ENCODE measurements at regions not wholly inside any gene's neighbourhood (a gene's known extent, or its start where the extent isn't known, plus 50 kb on each side); places are given as distances from the start of the nearest gene placed in this dataset.
A peak's percentile ranks its signal among the peaks of the same experiment; 100 is the strongest.
"Not testable (repeated sequence)": the region's sequence is repeated elsewhere in the genome, so short reads cannot be mapped to it uniquely, and the experiment has no call there.

DNA sequence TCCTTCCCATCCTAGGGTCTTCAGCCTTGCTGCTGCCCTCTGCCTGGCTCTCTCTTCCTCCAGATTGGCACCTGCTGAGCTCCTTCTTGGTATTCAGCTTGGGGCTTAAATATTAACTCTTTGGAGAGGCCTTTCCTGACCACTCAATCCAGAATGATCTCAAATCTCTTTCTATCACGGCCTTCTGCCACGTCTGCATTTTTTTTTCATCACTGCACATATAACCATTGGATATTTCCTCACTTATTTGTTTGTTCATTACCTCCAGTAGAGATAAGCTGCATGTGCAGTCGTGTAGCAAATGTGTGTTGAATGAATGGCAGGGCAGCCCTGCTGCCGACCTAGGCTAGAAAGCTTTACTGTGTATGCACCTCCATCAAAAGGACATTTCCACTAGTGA, 51.6 kb upstream of the MPP7 start:
- no peak for DNase-seq (ENCODE audit: low read depth in 2 of 2)

DNA sequence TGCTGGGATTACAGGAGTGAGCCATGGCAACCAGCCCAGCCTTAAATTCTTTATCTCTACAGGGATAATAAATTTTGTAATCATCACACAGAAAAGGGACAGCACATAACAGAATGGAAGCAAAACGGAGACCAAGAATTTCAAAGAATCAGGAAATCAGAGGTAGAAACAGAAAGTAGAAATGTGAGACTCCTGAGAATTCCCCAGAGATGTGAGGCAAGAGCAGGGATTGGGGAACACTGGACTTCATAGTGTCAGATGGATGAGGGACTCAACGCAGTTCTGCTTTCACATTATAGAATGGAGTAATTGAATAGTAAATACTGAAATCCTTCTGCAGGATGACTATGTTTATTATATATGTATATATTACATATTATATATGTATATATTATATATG, 52.5 kb upstream of the MPP7 start:
- no peak for DNase-seq (ENCODE audit: low read depth in 2 of 2)

DNA sequence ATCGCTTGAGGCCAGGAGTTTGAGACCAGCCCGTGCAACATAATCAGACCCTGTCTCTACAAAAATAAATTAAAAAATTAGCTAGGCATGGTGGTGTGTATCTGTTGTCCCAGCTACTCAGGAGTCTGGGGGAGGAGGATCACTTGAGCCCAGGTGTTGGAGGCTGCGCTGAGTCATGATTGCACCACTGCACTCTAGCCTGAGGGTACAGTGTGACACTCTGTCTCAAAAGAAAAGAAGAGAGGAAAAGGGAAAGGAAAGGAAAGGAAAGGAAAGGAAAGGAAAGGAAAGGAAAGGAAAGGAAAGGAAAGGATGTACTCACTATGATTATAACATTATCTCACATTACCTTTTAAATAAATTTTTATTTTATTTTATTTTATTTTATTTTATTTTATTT, 56.5 kb upstream of the MPP7 start:
- DNase-seq (ENCODE audit: low read depth in 2 of 2), result no peak

DNA sequence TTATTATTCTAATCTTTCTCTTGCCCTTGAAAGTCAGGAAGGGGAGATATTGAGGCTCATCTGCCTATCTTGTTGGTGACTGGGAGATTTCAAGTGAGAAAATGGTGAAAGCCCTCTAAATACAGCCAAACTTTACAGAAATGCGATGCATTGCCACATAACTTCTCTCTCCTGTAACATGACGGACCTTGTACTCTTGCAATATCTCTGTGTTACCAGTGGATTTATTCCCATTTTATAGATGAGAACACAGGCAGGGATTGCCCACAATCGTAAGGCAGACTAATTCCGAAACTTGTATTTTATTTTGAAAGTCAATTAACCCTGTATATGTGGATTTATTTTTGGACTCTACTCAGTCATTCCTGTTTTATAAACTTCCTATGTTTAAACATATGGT, 57.3 kb upstream of the MPP7 start:
- DNase-seq (ENCODE audit: low read depth in 2 of 2), result no peak

DNA sequence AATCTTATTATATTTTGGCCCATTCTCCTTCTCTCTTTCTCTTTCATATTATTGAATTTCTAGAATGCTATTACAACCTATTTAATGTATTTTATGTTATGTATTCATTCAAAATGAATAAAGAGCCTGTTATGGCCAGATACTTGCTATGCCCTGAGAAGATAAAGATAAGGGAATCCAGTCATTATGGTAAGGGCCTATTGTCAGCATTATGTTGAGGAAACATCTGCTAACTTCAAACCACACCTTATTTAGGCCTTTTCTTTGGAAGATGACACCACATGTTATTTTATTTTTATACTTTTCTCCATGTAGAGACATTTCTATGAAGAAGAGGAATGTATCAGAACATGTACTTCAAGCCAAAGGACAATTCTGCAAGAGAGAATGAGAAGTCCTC, 60.5 kb upstream of the MPP7 start:
- DNase-seq (ENCODE audit: low read depth in 2 of 2), result no peak

DNA sequence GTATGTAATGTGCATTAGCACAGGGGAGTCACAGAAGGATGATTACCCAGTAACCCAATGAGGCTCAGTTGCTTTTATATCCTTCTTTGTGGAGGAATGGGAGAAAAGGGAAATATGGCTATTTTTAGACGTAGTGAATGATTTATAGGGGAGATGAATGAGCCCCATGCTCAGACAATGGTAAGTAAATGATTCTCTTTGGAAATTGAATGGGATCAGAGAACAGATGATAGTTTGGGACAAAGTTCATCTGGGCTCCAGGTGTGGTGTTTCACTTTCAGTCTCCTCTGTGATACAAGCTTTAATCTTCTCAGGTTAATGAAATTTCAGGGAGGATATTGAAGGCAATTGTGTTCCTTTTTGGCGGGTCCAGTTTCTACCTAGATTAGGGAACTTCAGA, 63.0 kb upstream of the MPP7 start:
- no peak for DNase-seq (ENCODE audit: low read depth in 2 of 2)

DNA sequence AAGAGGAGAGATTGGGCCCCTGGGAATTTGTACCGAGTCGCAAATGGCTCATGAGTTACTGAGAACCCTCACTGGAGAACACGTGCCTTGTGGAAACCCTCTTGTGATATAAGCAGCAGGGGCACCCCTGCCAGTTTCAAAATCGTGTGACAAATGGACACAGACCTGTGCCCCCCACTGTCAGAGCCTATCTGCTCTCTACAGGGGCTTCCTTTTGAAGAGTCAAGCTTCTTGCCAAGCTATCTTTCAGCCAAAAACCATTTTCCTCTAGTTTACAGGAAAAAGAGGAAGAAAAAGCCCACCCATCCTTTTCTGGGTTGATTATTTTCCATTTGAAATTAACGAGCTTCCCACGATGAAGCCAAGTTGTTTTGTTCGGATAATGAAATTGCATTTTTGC, 64.1 kb upstream of the MPP7 start:
- DNase-seq (ENCODE audit: low read depth in 2 of 2), result no peak

DNA sequence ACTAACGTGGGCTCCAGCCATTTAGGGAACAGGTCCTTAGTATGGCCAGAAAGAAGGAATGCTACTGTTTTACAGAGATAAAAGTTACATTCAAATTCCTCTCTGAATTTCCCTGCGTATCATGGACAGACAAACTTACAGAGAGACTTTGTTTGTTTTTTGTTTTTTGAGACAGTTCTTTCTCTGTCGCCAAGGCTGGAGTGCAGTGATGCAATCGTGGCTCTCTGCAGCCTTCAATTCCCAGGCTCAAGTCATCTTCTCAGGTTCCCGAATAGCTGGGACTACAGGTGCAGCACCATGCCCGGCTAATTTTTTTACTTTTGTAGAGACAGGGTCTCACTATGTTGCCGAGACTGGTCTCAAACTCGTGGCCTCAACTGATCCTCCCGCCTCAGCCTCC, 64.5 kb upstream of the MPP7 start:
- no peak for DNase-seq (ENCODE audit: low read depth in 2 of 2)

DNA sequence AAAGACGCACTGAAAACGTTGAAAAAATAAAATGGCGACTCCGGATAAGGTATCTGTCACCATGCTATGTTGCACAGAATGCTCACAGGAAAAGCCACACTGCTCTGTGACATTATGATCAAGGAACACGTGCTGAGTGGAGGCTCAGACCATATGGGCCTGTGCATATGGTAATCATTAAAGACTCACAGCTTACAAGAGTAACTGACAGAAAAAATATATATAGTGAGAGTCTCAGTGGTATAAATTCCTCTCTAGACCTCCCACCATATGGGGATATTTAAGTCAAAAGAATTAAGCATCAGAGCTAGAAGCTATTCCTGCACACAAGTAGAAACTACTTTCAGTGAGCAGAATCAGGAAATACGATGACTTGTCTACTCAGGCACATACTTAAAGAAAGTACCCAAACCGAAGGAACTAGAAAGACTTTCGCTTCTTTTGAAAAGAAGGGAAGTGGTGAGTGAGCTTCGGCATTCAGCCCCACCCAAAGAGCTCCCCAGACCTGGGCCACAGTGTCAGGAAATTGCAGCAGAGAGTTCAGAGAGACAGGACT, 65.1 kb upstream of the MPP7 start:
- peak; percentile 15 to 23 for DNase-seq (ENCODE audit: low read depth in 2 of 2)

DNA sequence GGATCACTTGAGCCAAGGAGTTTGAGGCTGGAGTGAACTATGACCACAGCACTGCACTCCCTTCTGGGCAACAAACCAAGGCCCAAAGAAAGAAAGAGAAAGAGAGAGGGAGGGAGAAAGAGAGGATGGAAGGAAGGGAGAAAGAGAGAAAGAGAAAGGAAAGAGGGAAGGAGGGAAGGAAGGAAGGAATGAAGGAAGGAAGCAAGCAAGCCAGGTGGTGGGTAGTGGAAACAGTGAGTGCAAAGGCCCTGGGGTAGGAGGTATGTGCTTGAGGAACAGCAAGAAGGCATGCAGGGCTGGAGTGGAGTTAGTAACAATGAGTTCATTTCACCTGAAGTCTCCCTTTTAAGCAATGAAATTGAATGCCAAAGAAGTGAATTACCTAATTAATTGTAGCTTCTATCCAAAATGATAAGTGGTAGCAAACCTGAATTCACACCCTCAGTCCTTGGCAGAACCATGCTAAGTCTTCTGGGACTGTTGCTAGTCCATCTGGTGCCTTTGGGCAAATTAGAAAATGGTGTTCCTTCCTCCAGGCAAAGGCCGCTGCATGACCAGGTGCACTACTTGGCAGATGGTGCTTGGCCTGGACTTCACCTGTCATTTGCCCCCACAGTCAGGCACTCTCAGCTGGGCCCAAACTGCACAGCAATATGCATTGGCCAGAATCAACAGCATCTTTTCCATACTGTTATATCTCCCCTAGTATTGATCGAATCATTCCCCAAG, 67.4 kb upstream of the MPP7 start:
- DNase-seq (ENCODE audit: low read depth in 2 of 2), result no peak

DNA sequence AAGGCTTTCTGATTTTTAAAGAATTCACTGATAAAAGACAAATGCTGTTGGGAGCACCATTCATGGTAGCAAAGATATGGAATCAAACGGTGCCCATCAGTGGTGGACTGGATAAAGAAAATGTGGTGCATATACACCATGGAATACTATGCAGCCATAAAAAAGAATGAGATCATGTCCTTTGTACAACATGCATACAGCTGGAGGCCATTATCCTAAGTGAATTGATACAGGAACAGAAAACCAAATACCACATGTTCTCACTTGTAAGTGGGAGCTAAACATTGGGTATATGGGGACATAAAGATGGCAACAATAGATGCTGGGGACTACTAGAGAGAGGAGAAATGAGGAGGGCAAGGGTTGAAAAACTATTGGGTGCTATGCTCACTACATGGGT, 68.8 kb upstream of the MPP7 start:
- DNase-seq (ENCODE audit: low read depth in 2 of 2), result not testable (repeated sequence)

DNA sequence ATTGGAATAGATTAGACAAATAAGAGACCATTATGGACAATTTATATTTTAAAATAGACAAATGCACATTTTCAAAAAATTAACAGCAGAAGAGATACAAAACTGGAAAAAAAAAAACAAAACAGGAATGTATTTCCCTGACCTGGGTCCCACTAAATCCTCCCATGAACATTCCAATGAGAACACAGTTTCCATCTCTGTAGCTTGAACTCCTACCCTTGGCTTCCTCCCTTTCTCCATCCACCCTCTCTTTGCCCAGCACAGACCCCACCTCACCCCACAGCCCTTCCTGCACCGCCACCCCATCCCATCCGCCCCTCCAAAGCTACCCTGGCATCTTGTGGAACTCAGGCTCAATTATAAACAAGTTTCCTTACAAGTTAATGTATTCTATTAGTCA, 71.2 kb upstream of the MPP7 start:
- DNase-seq (ENCODE audit: low read depth in 2 of 2), result no peak

DNA sequence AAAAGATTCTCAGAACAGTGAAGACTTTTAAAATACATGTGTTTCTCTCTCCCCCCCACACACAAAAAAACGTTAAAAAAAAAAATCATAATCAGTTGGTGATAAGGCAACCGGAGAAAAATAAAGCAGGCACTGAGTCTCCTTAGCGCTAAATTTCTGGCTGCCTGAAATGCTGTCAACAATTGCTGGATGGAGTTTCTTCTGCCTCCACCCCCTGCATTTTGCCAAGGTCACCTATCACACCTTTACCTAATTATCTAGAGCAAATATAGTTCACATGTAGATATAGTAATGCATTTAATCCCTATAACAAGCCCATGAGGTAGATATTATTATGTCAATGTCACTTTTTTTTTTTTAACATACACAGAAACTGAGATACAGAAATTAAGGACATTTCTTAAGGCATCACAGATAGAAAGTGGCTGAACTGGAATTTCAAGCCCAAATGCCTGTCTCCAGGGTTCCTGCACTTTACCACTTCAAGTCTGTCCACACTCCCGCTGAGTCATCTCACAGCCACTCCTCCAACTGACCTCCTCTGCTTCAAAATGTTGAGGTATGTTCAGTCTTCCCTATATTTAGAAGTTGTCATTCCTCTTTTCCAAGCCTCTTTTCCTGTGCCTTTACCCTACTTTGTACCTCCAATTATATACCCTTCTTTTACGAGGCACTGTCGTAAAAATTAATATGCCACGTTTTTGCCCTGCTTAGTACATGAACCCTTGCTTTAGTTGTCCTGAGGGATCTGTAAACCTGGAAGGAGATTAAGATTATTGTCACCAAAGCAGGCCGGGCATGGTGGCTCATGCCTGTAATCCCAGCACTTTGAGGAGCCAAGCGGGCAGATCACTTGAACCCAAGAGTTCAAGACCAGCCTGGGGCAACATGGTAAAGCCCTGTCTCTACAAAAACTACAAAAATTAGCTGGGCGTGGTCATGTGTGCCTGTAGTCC, 72.8 kb upstream of the MPP7 start:
- no peak for DNase-seq (ENCODE audit: low read depth in 2 of 2)

DNA sequence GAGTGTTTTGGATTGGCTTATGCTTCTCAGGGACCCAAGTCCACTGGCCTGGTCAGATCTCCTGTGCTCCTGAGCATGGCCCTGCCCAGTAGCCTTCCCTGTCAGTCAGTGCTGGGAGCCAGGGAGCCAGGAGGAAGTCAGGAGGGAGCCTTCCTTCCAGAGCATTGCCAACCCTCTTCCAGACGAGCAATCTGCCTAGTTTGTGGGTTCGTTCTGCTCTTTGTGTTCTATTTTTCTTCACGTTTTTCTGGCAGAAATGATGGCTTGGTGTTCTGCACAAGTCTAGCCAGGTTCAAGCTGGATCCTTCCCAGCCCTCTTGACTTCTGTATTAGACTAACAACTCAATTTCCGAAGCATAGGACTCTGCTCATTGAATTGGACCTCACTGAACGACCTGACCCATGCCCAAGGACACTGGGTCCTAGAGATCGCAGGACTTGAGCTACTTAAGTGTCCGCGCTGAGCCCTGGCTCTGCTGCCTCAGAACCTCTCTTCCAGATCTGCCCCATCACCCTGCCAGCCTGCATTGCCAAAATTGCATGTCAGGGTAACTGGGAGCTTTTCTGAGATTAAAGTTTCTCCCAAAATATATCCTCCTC, 76.2 kb upstream of the MPP7 start:
- DNase-seq (ENCODE audit: low read depth in 2 of 2), result no peak

DNA sequence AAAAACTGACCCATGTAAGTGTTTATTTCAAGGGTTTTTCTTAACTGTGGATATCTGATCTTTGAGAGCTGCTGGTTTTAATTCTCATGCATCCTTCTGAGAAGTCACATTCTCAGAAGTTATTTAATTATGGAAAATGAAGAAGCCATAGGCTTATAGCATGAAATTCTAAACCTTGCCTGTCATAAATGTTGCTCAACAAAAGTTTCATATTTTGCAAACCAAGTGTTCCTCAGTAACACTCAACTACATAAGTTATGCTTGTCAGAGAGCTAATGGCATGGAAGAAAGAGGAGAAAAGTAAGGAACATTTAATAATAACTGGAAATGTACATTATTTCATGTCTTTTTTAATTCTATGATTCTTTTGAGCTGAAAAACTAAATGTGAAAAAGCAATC, 78.6 kb upstream of the MPP7 start:
- no peak for DNase-seq (ENCODE audit: low read depth in 2 of 2)

DNA sequence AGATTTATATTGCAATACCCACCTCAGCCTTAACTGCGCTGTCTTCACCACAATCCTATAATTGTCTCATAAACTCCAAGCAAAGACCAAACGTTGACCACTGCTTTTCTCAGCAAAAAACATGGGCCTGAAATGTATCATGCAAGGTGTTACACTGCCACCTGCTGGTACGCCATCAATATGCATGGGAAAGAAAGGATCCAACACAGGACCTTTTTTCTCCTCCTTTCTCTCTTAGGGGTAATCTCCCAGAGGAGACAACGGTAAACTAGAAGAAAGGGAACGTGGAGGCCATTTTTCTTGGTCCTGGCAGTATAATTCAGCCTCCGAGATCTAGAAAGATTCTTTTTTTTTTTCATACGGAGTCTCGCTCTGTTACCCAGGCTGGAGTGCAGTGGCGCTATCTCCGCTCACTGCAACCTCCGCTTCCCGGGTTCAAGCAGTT, 79.1 kb upstream of the MPP7 start:
- DNase-seq (ENCODE audit: low read depth in 2 of 2), result peak; percentile 46 to 66

DNA sequence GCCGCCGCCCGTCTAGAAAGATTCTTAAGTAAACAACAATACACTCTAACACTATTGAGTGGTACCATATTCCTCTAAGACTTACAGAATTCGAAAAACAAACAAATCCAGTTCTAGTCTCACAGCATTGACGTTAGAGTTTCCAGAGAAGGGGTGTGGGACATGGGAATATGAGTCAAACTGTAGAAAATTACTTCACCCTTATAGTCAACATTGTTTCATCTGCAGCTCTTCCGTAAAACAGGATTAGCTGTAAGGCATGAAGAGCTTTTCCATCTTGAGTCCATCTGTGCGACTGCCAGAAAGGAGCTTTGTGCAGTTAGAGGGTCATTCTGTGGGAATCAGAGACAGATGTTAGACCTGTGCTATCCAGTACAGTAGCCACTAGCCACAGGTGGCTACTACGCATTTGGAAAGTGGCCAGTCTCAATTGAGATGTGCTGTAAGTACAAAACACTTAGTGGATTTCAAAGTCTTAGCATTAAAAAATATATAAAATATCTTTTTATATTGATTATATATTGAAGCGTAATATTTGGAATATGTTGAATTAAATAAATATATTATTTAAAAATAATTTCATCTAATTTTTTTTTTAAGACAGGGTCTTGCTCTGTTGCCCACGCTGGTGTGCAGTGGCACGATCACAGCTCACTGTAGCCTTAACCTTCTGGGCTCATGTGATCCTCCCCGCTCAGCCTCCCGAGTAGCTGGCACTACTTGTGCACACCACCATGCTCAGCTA, 79.8 kb upstream of the MPP7 start:
- DNase-seq (ENCODE audit: low read depth in 2 of 2), result no peak

DNA sequence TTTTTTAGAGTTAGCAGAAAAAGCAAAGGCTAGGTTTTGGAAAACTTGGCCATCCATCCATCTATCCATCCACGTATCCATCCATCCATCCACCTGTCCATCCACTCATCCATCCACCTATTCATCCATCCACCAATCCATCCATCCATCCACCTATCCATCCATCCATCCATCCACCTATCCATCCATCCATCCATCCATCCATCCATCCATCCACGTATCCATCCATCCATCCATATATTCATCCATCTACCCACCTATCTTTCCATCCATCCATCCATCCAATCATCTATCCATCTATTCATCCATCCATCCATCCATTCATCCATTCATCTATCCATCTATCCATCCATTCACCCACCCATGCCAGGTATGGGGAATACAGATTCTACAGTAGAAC, 81.7 kb upstream of the MPP7 start:
- DNase-seq (ENCODE audit: low read depth in 2 of 2), result no peak

DNA sequence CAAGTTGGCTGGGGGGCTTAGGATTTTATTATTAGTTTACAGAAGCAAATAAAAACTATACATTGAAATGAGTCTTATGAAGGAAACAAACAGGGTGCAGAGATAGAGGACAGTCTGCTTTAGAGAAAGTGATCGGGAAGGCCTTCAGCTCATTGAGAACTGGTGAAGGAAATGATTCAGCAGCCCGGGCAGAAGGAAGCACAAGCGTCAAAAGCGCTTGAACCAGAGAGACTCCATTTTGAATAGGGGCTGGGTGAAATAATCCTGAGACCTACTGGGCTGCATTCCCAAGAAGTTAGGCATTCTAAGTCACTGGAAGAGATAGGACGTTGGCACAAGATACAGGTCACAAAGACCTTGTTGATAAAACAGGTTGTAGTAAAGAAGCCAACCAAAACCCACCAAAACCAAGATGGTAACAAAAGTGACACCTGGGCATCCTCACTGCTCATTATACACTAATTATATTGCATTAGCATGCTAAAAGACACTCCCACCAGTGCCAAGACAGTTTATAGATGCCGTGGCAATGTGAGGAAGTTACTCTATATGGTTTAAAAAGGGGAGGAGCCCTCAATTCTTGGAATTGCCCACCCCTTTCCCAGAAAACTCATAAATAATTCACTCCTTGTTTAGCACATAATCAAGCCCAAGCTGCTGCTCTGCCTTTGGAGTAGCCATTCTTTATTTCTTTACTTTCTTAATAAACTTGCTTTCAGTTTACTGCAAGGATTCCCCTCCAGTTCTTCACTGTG, 83.1 kb upstream of the MPP7 start:
- no peak for DNase-seq (ENCODE audit: low read depth in 2 of 2)

DNA sequence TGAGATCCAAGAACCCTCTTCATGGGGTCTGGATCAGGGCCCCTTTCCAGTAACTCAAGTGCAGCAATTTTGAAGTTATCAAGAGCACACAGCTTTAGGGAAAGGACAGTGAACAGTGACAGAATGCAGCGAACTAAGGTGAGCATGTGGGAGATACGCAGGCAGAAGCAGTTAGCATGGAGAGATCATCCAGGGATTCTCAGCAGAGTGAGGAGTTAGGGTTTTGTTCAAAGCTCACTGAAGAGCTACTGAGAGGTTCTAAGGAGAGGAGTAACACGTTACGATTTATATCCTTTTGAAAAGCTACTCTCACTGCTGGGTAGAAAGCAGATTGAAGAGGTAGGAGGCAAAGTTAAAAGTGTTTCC, 83.6 kb upstream of the MPP7 start:
- DNase-seq (ENCODE audit: low read depth in 2 of 2), result no peak

DNA sequence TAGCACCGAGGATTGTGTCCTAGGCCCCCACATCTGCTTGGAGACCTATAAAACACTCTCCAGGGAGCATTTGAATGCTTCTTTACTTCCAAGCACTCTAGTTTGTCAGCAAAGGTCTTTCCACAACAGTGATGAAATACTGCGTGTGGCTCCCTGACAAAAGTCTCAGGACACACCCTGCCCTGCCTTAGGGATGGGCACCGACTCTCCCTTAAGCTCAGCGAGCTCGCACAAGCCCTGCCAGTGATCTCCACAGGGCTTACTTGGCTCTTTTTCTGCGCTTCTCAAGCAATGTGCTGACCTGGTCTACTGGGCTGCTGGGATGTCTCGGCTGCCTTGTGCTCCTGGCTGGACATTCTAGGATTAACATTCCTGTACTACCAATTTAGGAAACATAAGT, 84.3 kb upstream of the MPP7 start:
- DNase-seq (ENCODE audit: low read depth in 2 of 2), result no peak
